ENCODE measurements at regions not wholly inside any gene's neighbourhood (a gene's known extent, or its start where the extent isn't known, plus 50 kb on each side); places are given as distances from the start of the nearest gene placed in this dataset.

DNA sequence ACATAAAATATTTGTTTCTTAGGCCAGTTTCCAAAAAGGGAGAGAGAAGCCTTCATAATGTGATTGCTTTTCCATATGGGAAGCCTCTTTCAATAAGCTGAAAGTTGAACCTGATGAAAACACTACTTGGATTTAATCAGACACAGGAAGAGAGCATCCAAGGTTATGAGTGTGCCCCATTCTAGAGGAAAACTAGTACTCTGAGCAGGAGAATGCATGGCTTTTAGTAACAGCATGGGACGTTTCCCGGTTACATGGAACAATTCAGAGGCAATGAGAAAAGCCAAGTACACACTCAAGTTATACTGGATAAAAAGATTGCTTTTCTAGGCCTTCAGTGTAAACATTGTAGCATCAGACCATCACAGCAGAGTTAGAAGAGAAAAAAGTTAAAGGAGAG lies 315.8 kb downstream of the ZNF516 start:
- no peak for DNase-seq

DNA sequence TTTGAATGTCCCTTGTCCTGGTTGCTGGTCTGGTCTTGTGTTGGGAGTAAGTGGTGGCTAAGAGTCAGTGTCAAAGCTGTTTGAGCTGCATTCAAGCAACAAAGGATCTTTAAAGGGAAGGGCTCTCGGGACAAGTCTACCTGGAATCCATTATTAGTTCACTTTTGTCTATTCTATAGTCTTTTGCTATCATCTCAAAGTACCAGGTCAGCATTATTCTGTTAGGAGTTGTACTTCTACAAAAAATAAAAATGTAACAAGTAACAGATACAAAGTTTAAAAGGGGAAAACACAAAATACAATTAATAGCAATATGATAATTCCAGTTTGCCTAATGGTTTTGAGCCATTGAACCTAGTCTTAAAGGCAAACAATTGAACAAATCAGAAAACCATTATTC lies 317.9 kb downstream of the ZNF516 start:
- no peak for DNase-seq

DNA sequence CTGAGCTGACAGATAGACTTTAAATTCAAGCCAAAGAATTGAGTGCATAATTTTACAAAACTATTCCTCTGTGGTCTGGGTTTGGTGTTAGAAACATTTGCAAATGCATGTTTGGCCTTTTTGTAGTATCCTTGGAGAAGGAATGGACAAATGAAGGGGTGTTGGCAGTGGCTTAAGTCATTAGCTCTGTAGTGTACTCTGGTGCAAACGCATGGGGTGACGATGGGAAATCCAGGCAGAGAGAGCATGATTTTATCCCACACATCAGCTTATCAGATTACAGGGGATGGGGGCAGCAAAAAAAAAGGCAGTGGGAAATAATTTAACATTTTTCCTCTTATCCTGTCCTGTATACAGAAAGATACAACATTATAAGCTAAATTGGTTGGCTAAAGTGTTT lies 320.6 kb downstream of the ZNF516 start:
- DNase-seq, result no peak

DNA sequence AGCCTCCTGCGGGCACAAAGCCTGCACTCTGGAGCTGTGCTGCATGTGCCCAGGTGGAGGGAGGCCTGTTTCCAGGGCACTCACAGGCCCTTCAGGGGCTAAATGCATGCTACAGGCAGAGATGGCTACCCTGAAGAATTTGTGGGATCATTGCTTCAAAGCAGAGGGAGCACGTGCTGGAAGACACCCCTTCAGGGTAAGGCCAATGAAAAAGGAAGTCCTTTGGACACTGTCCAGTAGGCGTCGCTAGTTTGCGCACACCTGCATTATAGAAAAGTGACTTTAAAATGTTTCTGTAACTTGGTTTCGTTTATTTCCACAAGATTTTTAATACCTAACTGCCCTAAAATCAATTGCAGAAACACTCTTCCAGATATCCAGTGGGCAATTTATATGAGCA lies 325.3 kb downstream of the ZNF516 start:
- DNase-seq, result no peak

DNA sequence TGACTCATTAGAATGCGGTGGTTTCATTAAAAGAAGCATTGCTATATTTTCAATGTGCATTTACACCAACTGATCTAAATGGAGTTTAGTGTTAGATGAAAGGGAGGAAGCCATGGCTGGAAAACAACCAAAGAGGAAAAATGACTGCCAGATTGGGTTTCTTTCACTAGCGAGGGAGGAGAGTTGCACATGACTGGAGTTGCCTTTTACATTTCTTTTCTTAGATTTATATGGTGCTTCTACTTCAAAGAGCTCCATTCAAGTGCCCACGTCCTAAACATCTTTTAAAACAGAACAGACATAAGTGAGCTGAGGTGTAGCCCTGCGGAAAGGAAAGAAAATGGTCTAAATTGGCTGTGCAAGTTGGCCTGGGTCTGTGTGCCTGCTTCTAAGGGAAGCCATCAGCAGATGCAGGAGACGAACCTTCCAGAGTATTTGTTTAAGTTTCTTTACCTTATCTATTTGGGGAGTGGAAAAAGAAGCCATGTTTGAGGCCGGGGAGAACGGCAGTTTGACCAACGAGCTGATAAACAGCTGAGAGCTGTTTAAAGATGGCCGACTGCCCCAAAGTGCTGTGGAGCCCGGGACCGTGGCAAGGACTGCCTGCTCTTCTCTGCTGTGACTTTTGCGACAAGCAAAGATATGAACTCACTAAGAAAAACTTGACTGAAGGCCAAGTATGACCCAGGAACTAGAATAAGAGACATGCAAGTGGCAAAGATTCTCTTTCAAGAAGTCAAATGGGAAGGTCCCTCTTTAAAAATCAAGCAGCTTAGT lies 327.0 kb downstream of the ZNF516 start:
- no peak for DNase-seq

DNA sequence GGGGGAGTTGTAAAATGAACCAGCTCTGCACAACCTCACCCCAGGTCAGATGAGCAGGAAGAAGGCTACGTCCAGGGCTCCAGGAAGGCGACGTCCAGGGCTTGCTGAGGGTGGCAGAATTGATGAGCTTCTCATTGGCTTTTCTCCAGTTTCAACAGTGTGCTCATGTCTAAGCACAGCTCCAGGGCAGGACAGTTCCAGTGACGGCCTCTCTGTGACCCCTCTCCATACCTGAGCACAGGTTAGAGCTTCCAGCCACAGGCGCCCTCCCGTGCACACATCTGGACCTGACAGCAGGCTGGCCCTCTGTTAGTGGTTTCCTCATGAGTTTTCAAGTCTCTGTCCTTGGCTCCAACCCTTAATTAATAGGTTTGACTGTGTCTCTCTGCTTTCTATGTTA lies 327.6 kb downstream of the ZNF516 start:
- no peak for DNase-seq

DNA sequence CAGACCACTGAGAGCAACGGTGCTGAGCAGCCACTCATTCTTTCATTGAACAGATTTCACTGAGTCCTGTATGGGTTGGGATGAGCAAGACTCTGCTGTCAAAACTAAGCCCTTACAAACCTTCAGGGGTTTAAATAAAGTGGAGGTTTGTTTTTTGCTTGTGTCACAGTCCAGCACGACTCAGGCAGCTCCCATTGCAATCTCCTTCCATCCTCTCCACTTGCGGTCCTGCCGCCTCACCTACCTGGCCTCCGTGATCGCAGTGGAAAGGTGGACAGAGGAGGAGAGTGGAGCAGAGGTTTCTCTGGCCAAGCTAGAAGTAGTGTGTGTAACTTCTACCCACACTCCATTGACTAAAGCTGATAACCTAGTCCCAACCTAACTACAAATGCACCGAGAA lies 332.2 kb downstream of the ZNF516 start:
- no peak for DNase-seq

DNA sequence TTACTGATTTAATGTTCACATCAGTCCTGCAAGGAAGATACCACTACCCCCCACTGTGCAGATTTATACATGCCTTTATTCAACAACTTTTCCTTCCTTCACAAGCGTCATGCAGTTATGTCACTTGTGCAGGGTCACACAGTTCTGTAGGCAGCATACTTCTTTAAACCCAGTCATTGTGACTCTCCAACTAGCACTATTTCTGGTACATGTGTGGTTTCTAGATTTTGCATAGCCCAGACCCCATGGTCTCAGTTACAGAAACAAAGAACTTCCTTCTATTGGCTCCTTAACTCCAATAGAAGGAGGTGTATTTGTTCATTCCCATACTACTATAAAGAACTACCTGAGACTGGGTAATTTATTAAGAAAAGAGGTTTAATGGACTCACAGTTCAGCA lies 333.1 kb downstream of the ZNF516 start:
- no peak for DNase-seq

DNA sequence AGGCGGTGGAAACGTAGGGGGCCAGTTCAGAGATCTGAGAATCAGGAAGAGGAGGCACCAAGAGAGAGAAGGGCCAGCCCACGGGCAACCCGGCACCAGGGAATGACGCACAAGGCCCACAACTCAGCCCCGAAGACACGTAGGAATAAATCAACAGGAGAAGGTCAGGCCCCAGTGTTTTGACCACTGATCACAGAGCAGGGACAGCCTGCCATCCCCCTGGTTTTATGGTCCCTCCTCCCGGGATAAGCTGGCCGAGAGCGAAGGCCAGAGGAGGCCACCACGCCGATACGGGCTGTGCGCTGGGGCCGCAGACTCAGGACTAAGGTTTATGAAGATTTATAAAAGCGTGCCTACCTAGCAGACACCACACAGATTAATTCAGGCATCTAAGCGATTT lies 341.4 kb downstream of the ZNF516 start:
- no peak for DNase-seq

DNA sequence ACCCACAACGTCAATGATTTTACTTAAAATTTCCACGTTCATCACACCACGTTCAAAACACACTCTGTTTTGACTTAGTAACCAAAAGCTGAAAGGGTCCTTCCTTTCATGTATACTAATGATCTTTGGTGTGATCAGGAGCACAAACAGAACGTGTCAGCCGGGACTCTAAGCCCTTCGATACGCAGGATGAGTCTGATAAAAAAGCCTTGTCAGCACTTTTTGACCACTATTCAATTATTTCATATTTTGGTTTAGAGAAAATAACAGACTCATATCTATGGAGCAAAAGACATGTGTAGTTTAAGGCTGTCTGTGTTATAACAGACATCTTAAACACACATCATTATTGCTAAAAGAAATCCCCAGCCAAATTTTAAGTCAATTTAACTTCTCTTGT lies 345.3 kb downstream of the ZNF516 start:
- no peak for DNase-seq

DNA sequence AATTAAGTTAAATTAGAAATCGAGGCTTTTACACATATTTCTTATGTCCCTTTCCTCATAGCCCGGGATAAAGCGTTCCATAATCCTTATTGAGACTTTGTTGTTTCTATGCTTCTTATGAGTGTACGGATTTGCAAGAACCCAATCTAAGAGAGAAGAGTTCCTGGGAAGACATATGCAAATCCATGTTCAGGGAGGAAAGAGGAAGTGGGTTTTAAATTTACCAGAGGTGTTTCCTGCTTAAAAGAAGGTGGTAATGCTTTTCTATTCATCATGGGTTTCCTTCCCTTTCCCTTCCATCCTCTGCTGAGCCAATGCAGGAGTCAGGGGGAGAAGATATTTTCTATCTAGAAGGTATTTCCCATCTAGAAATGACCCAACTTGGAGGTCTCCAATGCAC lies 345.8 kb downstream of the ZNF516 start:
- no peak for DNase-seq

DNA sequence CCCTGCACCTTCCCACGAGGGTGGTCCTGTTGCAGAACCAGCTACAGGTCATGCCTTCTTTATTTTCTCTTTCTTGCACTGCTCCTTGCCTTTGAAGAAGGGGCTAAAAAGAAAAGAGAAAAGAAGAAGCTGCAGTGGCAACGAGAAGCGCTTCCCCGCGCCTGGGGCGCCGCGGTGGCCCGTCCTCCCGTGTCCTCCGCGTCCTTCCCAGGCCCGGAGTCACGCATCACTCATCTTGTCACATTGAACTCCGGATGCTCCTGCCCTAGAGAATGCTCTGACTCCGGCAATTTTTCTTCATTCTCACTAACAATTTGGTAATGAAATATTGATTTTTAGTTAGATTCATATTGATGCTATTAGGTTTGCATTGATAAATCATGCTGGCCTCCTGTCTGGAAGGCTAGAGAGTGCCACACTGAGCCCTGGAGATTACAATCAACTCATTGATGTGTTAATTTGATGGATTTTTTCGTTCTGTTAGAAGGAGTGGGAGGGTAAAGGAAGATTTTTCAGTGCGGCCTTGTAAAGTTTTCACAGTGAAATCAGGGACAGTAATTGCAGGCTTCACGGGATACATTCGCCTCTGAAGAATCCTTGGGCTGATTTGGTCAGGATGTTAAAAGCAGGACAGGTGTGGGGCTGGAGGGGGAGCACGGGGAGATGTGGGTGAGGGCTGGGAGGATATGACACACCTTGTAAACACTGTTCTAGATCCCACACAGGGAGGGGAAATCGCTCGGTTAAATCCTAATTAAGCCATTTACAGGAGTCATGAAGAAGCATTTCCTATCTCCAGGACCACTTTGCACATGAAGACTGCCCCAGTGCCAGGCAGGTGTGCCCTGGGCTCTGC lies 349.3 kb downstream of the ZNF516 start:
- no peak for DNase-seq

DNA sequence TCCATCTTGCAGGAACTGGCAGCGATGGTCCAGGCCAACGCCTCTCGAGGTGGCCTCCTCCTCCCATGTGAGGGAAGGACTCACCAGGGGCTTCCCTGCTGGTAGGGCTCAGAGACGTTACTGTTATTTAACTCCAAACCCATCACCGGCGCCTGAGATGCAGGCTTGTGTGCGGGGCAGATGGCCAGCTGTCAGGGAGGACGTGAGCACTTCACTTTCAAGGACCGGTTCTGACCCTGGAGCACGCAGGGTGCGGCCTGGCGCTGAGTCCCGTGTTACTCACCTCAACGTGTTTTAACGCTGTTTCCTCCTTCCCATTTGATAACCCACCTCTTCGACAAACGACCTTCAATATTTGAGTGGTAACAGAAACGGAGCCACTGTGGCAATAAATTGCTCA lies 350.2 kb downstream of the ZNF516 start:
- no peak for DNase-seq

DNA sequence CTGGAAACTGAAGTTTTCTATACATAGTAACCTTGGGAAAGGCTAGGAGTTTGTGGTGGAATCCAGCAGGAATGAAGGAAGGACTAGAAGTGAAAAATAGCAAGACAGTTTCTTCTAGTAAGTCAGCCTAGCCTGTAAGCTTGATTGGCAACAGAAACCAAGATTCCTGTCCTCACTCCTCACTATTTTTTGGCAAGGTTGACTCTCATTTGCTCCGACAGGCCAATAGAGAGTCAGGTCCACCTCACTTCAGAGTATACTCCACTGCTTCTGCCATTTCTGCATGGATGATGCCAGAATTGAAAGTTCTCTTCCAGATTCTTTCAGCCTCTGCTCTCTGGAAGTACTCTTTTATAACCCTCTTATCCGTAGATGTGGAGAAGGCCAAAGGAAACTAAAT lies 352.4 kb downstream of the ZNF516 start:
- DNase-seq, result no peak

DNA sequence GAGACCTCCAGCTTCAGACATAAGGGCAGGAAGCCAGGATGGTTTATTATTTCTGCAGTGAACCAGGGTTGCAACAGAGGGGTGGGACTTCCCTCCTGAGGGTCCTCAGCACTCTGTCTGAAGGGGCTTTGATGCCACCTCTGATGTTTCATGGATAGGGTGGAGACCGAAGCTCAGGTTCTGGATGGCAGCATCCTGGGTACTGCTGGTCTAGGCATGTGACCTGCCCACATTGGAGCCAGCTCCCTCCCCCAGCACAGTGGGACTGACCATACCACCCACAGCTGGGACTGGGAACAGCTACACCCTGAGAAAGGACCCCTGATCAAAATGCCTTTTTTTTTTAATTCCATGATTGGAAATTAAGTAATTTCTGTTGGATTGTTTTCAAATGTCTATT lies 355.2 kb downstream of the ZNF516 start:
- no peak for DNase-seq

DNA sequence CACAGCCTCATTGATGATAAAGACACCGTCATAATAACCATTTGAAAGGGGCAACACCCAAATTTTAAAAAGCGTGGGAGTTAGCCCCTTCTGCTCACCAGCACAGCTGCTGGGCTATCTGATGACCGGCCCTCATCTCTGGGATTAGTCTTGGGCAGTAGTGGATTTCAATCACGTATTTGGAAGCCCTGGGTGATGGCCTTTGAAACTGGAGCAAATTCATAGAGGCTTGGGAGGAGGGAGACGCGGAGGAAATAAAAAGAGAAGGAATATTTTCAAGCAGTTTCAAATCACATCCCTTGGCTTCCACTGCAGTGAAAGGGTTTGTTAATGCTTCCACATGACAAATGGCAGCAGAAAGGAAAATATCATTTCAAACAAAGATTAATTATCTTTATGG lies 357.8 kb downstream of the ZNF516 start:
- DNase-seq, result no peak

DNA sequence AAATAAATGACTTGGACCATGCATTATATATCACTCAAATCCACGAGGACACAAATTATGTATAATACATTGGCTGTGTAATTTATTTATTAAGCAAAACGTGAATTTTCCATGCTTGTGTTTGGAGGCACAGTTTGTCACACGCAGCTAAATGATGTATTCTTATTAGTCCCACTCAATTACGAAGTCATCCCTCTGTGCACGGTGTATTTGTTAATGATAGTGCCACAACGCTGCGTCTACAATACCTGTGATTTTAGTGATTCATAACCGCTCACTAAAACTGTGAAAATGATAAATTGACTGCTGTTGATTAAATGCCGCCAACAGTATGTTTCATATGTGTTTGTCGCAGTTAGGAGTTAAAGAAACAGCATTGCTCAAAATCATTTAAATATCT lies 358.3 kb downstream of the ZNF516 start:
- DNase-seq, result no peak

DNA sequence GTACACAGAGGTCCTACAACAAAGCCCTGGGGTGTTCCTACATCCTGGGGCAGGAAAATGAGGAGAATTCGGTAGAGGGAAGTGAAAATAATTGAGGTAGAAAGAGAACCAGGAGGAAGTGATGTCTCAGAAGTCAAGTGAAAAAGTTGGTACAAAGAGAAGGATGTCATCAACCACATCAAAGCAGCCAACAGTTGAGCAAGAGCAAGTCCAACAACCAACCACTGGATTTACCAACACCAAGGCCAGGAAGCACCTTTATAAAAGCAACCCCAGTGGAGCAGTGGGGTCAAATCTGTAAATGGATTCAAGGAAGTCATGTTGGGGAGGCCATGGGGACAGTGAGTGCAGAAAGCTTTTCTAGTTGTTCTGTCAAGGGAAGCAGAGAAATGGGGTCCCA lies 360.4 kb downstream of the ZNF516 start:
- DNase-seq, result no peak

DNA sequence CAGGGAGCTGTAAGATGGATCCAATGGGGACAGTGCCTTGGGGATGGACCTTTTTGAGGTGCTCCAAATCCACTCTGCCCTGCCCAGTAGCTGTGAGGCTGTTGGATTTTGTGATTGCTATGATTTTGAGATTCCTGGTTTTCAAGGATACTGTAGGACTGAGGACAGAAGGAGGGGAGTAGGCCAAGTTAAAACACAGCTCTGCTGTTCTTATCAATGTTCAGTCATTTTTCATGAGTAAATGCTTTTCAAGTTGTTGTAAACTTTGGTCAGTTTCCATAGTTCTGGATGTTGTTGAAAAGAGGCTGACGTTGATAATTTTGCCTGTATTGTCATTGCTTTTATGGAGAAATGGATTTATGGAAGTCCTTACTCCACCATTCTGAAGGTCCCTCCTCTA lies 361.2 kb downstream of the ZNF516 start:
- DNase-seq, result no peak

DNA sequence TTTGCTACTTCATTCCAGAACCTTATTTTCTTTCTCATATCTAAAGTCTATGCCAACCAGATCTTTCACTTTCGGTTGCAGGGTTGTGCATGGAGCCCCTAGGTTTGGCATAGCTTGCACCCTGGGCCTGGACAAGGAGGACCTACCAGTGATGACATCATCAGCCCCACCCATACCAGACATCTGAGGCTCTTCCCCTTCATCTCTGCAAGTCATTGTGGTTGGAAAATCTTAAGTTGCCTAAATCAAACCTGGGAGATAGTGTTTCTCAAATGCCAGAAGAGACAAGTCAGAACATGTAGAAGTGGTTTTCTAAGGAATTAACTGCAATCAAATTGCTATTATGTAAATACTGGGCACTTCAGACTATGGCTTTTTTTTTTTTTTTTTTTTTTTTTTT lies 363.3 kb downstream of the ZNF516 start:
- no peak for DNase-seq

DNA sequence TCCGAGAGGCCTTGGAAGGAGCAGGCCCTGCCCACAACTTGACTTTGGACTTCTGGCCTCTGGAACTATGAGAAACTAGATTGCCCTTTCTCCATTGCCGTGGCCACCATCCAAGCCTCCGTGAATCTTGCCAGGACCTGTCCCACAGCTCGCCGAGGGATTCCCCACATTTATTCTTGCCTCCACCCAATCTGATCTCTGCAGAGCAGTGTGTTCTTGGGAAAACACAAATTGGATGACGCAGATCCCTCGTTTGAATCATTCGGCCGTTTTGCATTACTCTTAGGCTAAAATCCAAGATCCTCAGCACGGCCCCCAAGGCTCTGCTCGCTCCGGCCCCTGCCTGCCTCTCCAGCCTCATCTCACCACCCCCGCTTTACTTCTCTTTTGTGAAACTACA lies 364.2 kb downstream of the ZNF516 start:
- DNase-seq, result no peak

DNA sequence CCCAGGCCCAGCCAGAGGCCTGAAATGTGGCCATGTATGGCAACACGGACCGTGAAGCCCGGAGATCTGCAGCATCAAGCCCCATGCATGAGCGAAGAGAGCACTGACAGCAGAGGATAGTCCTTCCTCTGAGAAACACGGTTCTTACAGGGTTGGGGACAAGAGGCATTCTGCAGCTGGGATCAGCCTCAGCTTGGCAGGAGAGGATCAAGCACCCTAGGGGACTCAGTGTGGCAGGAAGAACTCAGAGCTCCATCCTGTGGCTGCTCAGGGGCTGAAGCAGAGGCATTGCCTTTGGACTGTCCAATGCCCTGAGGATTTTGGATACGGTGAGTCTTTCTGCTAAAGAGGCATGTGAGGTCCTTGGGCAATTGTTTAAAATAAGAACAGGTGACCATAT lies 368.7 kb downstream of the ZNF516 start:
- DNase-seq, result no peak

DNA sequence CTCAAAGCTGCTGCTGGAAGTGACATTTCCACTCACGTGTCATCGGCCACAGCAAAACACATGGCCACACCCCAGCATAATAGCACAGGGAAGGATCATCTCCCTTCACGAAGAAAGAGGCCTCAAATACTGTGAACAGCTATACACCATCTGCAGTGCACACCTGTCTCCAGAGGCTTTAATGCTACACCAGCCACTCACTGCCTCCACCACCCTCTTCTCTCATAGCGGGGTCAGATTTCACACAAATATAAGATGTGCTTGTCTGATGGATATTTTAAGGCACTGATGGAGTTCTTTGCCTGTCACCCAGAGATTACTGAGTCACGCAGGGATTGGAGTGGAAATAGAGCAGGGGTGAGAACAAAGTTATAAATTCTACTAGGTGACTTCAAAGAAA lies 374.0 kb downstream of the ZNF516 start:
- no peak for DNase-seq

DNA sequence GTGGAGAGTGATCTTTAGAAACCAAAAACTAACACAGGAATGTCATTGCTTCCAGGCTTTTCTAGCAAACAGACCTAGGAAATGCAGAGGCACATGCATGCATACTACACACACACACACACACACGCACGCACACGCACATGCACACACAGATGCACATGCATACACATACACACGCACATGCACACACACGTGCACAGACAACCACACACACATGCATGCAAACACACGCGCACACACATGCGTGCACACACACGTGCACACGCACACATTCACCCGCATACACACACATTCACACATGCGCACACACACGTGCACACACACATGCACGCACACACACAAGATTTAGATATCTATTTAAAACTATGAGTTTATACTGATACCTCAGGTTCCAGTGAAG lies 379.5 kb downstream of the ZNF516 start:
- DNase-seq, result no peak

DNA sequence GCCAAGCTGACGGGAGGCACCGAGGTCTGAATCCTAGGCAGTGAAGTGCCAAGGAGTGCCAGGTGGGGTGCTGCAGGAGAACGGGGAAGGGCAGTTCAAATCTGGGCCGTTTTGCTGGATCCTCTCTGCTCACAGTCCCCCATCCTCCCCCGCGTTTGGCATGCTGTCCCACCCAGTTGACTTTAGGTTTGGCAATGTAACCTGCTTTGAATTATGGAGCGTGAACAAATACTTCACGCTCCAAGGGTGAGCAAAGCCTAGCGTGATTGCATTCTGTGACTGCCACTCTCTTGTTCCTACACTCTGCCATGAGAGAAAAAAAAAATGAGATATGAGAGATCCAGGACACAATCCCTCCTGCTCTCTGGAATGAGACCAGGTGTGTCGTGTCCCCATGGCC lies 381.9 kb downstream of the ZNF516 start:
- no peak for DNase-seq

All from hippocampal formation (tissue), 2 donors.